Astrocyte (in vitro differentiated cells and primary cell): ENCODE measurements at regions not wholly inside any gene's neighbourhood (a gene's known extent, or its start where the extent isn't known, plus 50 kb on each side); places are given as distances from the start of the nearest gene placed in this dataset.
A peak's percentile ranks its signal among the peaks of the same experiment; 100 is the strongest.

Experiments used
- DNase-seq: peaks from one replicate; pipeline ENCODE4 v3.0.0-alpha.2; 2010; ENCODE audit warnings: low read depth
- FAIRE-seq: peaks from 2 replicates; lab custom pipeline; 2011; peaks lifted over from hg19 to GRCh38; lab: Jason Lieb, UNC
- H2AFZ ChIP-seq: 2 replicates; pipeline ENCODE4 v1.6.0; 2012; ENCODE audit warnings: low read depth, low read length, inconsistent platforms
- H3K27ac ChIP-seq: 2 replicates; pipeline ENCODE4 v1.5.1; 2011; ENCODE audit warnings: low read depth, low read length, inconsistent platforms
- H3K27me3 ChIP-seq: 2 replicates; pipeline ENCODE4 v1.6.0; 2011; ENCODE audit warnings: low read length, inconsistent platforms; ENCODE audit not compliant: insufficient read depth
- H3K36me3 ChIP-seq: 2 replicates; pipeline ENCODE4 v1.5.1; 2011; ENCODE audit warnings: low read length, inconsistent platforms; ENCODE audit not compliant: insufficient read depth
- H3K4me1 ChIP-seq: 2 replicates; pipeline ENCODE4 v1.5.1; 2011; ENCODE audit warnings: low read length, inconsistent platforms; ENCODE audit not compliant: insufficient read depth
- H3K4me2 ChIP-seq: 2 replicates; pipeline ENCODE4 v1.6.0; 2012; ENCODE audit warnings: low read length, inconsistent platforms
- H3K4me3 ChIP-seq: 2 replicates; pipeline ENCODE4 v1.5.1; 2011; ENCODE audit warnings: low read depth, mild to moderate bottlenecking, low read length, inconsistent platforms; ENCODE audit not compliant: insufficient read depth
- H3K79me2 ChIP-seq: 2 replicates; pipeline ENCODE4 v1.6.0; 2012; ENCODE audit warnings: mild to moderate bottlenecking, low read length, inconsistent platforms; ENCODE audit not compliant: insufficient read depth
- H3K9ac ChIP-seq: 2 replicates; pipeline ENCODE4 v1.6.0; 2012; ENCODE audit warnings: mild to moderate bottlenecking, low read length, inconsistent platforms
- H3K9me3 ChIP-seq: 2 replicates; pipeline ENCODE4 v1.5.1; 2012; ENCODE audit warnings: low read depth, mild to moderate bottlenecking, low read length, inconsistent platforms; ENCODE audit not compliant: insufficient read depth
- H4K20me1 ChIP-seq: 2 replicates; pipeline ENCODE4 v1.6.0; 2012; ENCODE audit warnings: low read length, inconsistent platforms; ENCODE audit not compliant: insufficient read depth
- H3K27ac Mint-ChIP-seq: one replicate; pipeline ENCODE4 v1.8.0; 2021; ENCODE audit warnings: mild to moderate bottlenecking, mixed read lengths; ENCODE audit not compliant: unreplicated experiment
- H3K27me3 Mint-ChIP-seq: one replicate; pipeline ENCODE4 v1.8.0; 2021; ENCODE audit warnings: low read depth, mixed read lengths; ENCODE audit not compliant: unreplicated experiment
- H3K36me3 Mint-ChIP-seq: one replicate; pipeline ENCODE4 v1.8.0; 2021; ENCODE audit warnings: low read depth, mixed read lengths; ENCODE audit not compliant: unreplicated experiment
- H3K4me1 Mint-ChIP-seq: one replicate; pipeline ENCODE4 v1.8.0; 2021; ENCODE audit warnings: low read depth, mixed read lengths; ENCODE audit not compliant: unreplicated experiment
- H3K4me3 Mint-ChIP-seq: one replicate; pipeline ENCODE4 v1.8.0; 2021; ENCODE audit warnings: mild to moderate bottlenecking, moderate library complexity, mixed read lengths; ENCODE audit not compliant: unreplicated experiment
- H3K9me3 Mint-ChIP-seq: one replicate; pipeline ENCODE4 v1.8.0; 2021; ENCODE audit warnings: mild to moderate bottlenecking, mixed read lengths; ENCODE audit not compliant: unreplicated experiment
- EZH2 ChIP-seq: IDR thresholded peaks from 2 replicates; pipeline ENCODE4 v1.6.1; 2012; ENCODE audit warnings: mild to moderate bottlenecking, low read length, inconsistent platforms; ENCODE audit not compliant: insufficient read depth
- TF ChIP-seq, protein P1 (sequence below): IDR thresholded peaks from 2 replicates; pipeline ENCODE4 v1.5.1; 2011; ENCODE audit warnings: low read depth, mild to moderate bottlenecking, inconsistent platforms, low read length, moderate library complexity; ENCODE audit not compliant: insufficient read depth

GRCh38 chr21:35482096-35482495 is 433.0 kb upstream of the RUNX1 start:
- no peak for DNase-seq
- FAIRE-seq: no peak
- Histone ChIP-seq H3K36me3 (no peaks in the 10 kb centered on the region), H3K9me3 (no peaks in the 10 kb centered on the region), H2AFZ (no peak overlapping the region), H3K27ac (no peak overlapping the region), H3K4me3 (no peak overlapping the region), H3K27me3 (no peaks in the 10 kb centered on the region), H3K4me2 (no peak overlapping the region), H4K20me1 (no peaks in the 10 kb centered on the region), H3K79me2 (no peaks in the 10 kb centered on the region), H3K9ac (no peak overlapping the region), H3K4me1 (peaks cover 5% of the 10 kb centered on the region)
- Mint-ChIP-seq H3K27ac (no peak overlapping the region), H3K27me3 (peaks cover 11% of the 10 kb centered on the region), H3K4me1 (peaks cover 15% of the 10 kb centered on the region), H3K36me3 (no peaks in the 10 kb centered on the region), H3K4me3 (no peak overlapping the region), H3K9me3 (peaks cover 4% of the 10 kb centered on the region)
- TF ChIP-seq EZH2: no peak
- TF ChIP-seq, protein P1, sequence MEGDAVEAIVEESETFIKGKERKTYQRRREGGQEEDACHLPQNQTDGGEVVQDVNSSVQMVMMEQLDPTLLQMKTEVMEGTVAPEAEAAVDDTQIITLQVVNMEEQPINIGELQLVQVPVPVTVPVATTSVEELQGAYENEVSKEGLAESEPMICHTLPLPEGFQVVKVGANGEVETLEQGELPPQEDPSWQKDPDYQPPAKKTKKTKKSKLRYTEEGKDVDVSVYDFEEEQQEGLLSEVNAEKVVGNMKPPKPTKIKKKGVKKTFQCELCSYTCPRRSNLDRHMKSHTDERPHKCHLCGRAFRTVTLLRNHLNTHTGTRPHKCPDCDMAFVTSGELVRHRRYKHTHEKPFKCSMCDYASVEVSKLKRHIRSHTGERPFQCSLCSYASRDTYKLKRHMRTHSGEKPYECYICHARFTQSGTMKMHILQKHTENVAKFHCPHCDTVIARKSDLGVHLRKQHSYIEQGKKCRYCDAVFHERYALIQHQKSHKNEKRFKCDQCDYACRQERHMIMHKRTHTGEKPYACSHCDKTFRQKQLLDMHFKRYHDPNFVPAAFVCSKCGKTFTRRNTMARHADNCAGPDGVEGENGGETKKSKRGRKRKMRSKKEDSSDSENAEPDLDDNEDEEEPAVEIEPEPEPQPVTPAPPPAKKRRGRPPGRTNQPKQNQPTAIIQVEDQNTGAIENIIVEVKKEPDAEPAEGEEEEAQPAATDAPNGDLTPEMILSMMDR: no peak

GRCh38 chr21:35481005-35481404 is 431.9 kb upstream of the RUNX1 start:
- DNase-seq (no peak), FAIRE-seq (no peak)
- H3K4me1 Mint-ChIP-seq: peaks cover 24% of the 10 kb centered on the region
- peaks cover 11% of the 10 kb centered on the region for H3K27me3 Mint-ChIP-seq
- H3K9me3 Mint-ChIP-seq: peaks cover 4% of the 10 kb centered on the region
- H3K4me3 Mint-ChIP-seq: no peak overlapping the region
- TF ChIP-seq EZH2: no peak
- TF ChIP-seq, protein P1: no peak
- Histone ChIP-seq H3K27ac (no peak overlapping the region), H3K4me1 (peaks cover 14% of the 10 kb centered on the region), H3K4me2 (no peak overlapping the region), H4K20me1 (no peaks in the 10 kb centered on the region), H3K4me3 (no peak overlapping the region), H3K9ac (no peak overlapping the region), H3K27me3 (no peaks in the 10 kb centered on the region), H3K9me3 (no peaks in the 10 kb centered on the region), H2AFZ (peak overlapping the region; percentile 13), H3K36me3 (no peaks in the 10 kb centered on the region), H3K79me2 (no peaks in the 10 kb centered on the region)
- H3K27ac Mint-ChIP-seq: no peak overlapping the region
- no peaks in the 10 kb centered on the region for H3K36me3 Mint-ChIP-seq

- no peak for TF ChIP-seq EZH2
- TF ChIP-seq, protein P1: no peak
- peaks cover 14% of the 10 kb centered on the region for H3K4me1 ChIP-seq
- H3K27me3 ChIP-seq: no peaks in the 10 kb centered on the region
- H4K20me1 ChIP-seq: no peaks in the 10 kb centered on the region
- H3K27ac Mint-ChIP-seq: no peak overlapping the region
- no peaks in the 10 kb centered on the region for H3K36me3 Mint-ChIP-seq
- H3K27ac ChIP-seq: no peak overlapping the region
- no peak overlapping the region for H3K4me3 Mint-ChIP-seq
- FAIRE-seq (no peak), DNase-seq (no peak)
- no peaks in the 10 kb centered on the region for H3K79me2 ChIP-seq
- H3K9ac ChIP-seq: no peak overlapping the region
- H3K9me3 Mint-ChIP-seq: peaks cover 3% of the 10 kb centered on the region
- no peaks in the 10 kb centered on the region for H3K9me3 ChIP-seq
- no peak overlapping the region for H3K4me3 ChIP-seq
- no peak overlapping the region for H2AFZ ChIP-seq
- H3K36me3 ChIP-seq: no peaks in the 10 kb centered on the region
- no peak overlapping the region for H3K4me2 ChIP-seq
- peaks cover 4% of the 10 kb centered on the region for H3K27me3 Mint-ChIP-seq
- peaks cover 35% of the 10 kb centered on the region for H3K4me1 Mint-ChIP-seq
These were observed 430.4 kb upstream of the RUNX1 start for GRCh38 chr21:35479529-35479928.
